ENCODE measurements at regions not wholly inside any gene's neighbourhood (a gene's known extent, or its start where the extent isn't known, plus 50 kb on each side); places are given as distances from the start of the nearest gene placed in this dataset.
A peak's percentile ranks its signal among the peaks of the same experiment; 100 is the strongest.

GRCh38 chr20:22429175-22430153, 154.9 kb downstream of the FOXA2 start (continued):
- TF ChIP-seq ARID4A (CRISPR knock-in tag; IDR thresholded peaks at IDR 0.05; ENCODE audit: borderline replicate concordance) (peak; percentile 63; the same call in 1 of the 2 replicates), DNMT1 (CRISPR knock-in tag; IDR thresholded peaks at IDR 0.05) (no peak), ZSCAN21 (CRISPR knock-in tag; IDR thresholded peaks at IDR 0.05; ENCODE audit: borderline replicate concordance) (peak; percentile 73), ZNF329 (CRISPR knock-in tag; IDR thresholded peaks at IDR 0.05; ENCODE audit: low read depth) (peak; percentile 31; the same call in 1 of the 2 replicates), ZNF337 (CRISPR knock-in tag; IDR thresholded peaks at IDR 0.05; ENCODE audit: borderline replicate concordance, low read depth) (no peak), MAFG (CRISPR knock-in tag; IDR thresholded peaks at IDR 0.05) (no peak), DNMT3B (CRISPR knock-in tag; conservative IDR thresholded peaks at IDR 0.05) (no peak; the same call in 1 of the 2 replicates), ZBTB10 (CRISPR knock-in tag; IDR thresholded peaks at IDR 0.05; ENCODE audit: borderline replicate concordance) (peak; percentile 95), ZSCAN12 (CRISPR knock-in tag; IDR thresholded peaks at IDR 0.05) (peak; percentile 86), ZNF256 (CRISPR knock-in tag; conservative IDR thresholded peaks at IDR 0.05) (peak; percentile 76), PHF21A (CRISPR knock-in tag; IDR thresholded peaks at IDR 0.05) (peak; percentile 99), KDM4B (CRISPR knock-in tag; IDR thresholded peaks at IDR 0.05) (no peak), PAF1 (CRISPR knock-in tag; IDR thresholded peaks at IDR 0.05) (no peak)
- TF ChIP-seq, protein P1, sequence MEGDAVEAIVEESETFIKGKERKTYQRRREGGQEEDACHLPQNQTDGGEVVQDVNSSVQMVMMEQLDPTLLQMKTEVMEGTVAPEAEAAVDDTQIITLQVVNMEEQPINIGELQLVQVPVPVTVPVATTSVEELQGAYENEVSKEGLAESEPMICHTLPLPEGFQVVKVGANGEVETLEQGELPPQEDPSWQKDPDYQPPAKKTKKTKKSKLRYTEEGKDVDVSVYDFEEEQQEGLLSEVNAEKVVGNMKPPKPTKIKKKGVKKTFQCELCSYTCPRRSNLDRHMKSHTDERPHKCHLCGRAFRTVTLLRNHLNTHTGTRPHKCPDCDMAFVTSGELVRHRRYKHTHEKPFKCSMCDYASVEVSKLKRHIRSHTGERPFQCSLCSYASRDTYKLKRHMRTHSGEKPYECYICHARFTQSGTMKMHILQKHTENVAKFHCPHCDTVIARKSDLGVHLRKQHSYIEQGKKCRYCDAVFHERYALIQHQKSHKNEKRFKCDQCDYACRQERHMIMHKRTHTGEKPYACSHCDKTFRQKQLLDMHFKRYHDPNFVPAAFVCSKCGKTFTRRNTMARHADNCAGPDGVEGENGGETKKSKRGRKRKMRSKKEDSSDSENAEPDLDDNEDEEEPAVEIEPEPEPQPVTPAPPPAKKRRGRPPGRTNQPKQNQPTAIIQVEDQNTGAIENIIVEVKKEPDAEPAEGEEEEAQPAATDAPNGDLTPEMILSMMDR (CRISPR knock-in tag; IDR thresholded peaks at IDR 0.05), result no peak; the same call in 1 of the 2 replicates
- TF ChIP-seq, protein P2, sequence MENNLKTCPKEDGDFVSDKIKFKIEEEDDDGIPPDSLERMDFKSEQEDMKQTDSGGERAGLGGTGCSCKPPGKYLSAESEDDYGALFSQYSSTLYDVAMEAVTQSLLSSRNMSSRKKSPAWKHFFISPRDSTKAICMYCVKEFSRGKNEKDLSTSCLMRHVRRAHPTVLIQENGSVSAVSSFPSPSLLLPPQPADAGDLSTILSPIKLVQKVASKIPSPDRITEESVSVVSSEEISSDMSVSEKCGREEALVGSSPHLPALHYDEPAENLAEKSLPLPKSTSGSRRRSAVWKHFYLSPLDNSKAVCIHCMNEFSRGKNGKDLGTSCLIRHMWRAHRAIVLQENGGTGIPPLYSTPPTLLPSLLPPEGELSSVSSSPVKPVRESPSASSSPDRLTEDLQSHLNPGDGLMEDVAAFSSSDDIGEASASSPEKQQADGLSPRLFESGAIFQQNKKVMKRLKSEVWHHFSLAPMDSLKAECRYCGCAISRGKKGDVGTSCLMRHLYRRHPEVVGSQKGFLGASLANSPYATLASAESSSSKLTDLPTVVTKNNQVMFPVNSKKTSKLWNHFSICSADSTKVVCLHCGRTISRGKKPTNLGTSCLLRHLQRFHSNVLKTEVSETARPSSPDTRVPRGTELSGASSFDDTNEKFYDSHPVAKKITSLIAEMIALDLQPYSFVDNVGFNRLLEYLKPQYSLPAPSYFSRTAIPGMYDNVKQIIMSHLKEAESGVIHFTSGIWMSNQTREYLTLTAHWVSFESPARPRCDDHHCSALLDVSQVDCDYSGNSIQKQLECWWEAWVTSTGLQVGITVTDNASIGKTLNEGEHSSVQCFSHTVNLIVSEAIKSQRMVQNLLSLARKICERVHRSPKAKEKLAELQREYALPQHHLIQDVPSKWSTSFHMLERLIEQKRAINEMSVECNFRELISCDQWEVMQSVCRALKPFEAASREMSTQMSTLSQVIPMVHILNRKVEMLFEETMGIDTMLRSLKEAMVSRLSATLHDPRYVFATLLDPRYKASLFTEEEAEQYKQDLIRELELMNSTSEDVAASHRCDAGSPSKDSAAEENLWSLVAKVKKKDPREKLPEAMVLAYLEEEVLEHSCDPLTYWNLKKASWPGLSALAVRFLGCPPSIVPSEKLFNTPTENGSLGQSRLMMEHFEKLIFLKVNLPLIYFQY (CRISPR knock-in tag; IDR thresholded peaks at IDR 0.05; ENCODE audit: borderline replicate concordance), result 0 out of 2 replicates have a peak, but pooled peaks have one; percentile 61

Data from HepG2 (cell line).